GM21390 (cell line): ENCODE measurements at regions not wholly inside any gene's neighbourhood (a gene's known extent, or its start where the extent isn't known, plus 50 kb on each side); places are given as distances from the start of the nearest gene placed in this dataset.

Experiments used
- ATAC-seq: cut with Tn5 transposase; IDR thresholded peaks from one replicate; pipeline ENCODE4 v1.9.1; 2021; ENCODE audit not compliant: unreplicated experiment

DNA sequence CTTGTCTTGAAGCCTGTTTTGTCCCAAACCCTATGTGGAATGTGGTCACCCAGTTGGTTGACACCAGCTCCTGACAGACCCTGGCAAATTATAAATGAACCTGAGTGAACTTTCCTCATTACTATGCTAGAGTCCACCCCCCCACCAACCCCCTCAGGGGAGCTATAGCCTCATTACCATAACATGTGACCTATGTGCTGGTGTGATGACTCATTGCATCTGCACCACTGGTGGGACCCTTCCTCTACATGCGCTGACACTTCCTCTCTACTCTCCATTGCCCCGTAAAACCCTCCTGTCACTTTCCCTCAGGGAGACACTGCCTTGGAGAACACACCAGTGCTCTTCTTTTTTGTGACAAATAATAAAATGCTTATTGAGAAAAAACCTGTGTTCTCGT is 105.0 kb upstream of the SESN3 start:
- no peak for ATAC-seq

DNA sequence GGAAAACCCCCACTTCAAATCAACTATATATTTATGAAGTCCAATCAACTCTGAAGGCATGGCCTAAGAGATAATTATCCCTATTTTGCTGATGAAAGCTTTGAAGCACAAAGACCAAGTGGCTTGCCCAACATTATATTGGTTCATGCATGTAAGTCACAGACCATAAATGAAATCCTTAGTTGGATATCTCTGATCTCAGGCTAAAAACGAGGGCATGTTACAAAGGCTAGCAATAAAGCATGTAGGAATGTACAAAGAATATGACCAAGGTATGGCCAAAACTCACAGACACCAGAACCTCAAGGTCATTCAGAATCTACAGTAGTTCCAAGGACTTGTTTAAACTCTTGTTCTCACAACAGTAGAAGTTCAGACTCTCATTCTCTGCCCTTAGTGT is 100.2 kb upstream of the SESN3 start:
- no peak for ATAC-seq

DNA sequence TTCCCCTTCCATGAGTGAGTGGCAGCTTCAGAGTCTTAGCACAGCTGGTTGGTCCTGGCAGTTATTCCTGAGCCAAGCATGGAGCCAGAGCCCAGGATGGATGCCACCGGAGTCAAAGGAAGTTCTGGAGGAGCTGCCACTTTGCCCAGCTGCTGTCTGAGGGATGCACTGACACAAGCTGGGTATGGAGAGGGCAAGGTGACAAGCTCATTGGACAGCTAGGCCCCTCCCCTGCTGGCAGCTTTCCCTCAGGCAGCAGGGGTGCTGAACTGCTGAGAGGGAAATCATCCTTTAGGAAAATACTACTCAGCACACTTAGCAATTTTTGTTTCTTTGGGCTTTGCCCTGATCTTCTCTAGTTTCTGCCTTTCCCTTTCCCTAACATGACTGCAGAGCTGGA is 99.3 kb upstream of the SESN3 start:
- ATAC-seq, result no peak

DNA sequence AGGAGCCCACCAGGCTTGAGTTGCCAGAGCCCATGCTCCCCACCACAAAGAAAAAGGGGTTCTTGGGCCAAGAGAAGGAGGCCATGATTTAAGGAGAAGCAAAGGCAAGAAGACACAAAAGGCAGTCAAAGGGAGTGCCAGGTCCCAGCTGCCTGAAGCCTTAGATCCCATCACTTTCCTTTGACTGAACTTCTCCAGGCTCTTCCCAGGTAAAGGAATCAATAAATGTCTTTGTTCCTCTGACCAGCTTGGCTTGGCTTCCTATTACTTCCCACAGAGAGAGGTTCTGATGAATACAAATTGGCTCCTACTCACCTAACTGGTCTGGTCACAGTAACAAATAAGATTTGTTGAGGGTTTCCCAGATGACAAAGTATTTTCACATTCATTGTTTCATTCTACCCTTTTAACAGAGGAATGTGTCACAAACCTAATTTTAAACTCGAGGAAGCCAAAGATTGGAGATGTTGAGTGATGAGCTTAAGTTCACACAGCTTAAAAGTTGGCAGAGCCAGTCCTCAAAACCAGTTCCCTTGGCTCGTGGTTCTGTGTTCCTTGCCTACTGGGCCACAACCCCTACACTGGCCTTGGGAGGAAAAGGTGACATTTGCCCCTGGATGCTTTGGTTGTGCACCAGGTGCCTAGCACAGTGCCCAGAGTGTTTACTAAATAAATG is 96.4 kb upstream of the SESN3 start:
- ATAC-seq, result no peak

DNA sequence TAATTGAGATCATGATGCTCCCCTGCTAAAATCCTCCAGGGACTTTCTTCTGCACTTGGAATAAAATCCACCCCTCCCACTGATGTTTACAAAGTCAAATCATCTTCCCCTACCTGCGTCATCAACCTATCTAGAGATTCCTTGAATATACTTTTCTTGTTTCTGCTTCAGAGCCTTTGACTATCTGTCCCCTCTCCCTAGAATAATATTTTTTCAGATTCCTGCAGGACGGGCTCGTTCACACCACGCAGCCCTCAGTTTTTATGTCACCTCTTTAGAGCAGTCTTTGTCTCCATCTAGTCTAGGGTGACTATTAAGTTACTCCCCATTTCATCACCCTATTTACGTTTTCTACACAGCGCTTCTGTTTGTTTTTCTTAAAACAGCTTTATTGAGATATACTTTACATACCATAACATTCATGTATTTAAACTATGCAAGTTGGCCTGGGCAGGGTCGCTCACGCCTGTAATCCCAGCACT is 94.8 kb upstream of the SESN3 start:
- no peak for ATAC-seq

DNA sequence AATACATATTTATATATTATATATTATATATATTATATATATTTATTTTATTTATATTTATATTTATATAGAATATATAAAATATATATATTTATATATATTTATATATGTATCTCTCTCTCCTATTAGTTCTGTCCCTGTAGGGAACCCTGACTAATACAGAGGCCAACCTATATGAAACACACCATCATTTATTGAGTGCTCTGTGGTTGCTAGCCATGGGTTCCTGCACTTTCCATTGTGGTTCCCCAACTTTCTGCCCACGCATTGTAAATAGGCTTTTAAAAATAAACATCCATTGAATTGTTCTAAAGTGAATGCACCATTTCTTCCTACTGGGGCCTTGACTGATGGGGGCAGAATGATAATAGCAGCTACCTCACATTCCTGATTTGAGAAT is 93.8 kb upstream of the SESN3 start:
- no peak for ATAC-seq

DNA sequence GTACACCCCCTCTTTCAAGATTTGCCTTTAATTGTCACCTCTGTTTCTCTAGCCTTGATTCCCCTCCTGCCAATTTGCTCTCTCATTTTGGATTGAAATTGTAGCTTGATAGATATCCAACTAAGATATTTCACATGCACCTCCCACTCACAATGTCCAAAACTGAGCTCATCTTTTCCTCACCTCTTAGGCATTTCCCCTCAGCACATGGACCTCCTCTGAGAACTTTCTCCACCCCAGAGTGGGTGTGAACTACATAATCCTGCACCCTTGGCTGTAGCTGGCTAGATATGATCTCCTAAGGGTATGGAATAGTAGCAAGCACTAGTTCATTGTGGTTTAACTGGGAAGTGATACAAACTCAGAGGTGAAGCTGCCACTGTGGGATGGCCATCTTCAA is 91.5 kb upstream of the SESN3 start:
- no peak for ATAC-seq

DNA sequence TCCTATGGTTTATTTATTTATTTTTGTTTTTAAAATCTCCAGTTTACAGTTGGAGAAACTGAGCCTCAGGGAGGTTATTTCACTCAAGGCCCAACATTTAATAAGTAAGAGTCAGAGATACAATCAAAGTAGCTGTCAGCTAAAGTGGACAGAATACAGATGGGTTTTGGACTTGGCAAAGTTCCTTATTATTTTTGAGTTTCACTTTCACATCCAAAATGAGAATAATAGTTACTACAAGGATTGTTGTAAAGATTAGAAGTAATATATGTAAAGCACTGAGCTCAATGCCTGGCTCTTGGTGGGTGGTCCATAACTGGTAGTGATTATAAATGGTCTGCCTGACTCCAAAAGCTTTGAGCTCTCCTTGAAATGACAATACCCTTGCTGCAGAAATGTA is 87.5 kb upstream of the SESN3 start:
- ATAC-seq, result no peak

DNA sequence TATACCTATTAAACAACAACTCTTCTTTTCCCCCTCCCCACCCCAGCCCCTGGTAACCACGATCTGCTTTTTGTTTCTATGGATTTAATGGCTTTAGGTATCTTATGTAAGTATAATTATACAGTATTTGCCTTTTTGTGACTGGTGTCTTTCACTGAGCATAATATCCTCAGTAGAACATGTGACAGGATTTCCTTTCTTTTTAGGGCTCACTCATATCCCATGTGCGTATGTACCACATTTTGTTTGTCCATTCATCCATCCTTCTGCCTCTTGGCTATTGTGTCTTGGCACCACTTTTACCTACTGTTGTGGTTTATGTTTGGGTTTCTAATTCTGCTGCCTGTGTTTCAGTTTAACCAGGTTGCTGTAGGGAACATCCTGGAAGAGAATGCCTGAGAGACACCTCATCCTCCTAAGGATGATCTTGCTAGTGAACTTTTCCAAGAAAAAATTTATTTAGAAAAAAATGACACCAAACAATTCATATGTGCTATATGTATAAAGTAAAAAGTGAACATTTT is 77.6 kb upstream of the SESN3 start:
- no peak for ATAC-seq

DNA sequence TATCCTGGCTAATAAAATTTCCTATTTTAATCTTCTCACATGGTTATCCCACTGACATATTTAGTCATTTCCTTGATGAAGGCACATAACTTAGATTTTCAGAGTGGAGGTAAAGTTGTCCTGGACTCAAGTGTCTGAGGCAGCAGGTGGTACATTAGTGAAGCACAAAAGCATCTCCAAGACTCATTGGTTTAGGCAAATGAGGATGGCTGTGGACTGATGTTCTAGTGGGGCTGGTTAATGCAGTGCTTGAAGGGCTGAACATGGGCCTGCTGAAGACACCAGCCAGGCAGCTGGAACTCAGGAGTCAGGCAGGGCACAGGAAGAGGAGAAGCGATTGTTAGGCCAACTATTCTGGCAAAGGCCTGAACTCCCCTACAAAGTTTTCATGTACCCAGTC is 76.3 kb upstream of the SESN3 start:
- no peak for ATAC-seq

DNA sequence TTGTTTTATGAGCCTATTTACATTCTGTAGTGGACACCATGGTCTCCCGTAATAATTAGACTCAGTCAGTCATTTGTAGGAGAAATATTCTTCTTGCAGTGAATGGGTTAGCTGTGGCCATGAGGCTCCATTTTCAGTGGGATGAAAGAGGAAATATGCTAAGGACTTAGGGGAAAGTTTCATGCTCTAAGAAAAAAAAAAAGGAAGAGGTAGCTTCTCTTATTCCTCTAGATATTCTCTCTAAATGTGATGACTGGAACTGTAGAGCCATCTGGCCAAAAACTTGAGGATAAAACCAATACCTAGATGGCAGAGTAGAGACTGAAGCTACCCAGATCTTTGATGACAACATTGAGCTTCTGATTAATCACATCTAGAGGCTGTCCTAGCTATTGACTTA is 75.8 kb upstream of the SESN3 start:
- no peak for ATAC-seq

DNA sequence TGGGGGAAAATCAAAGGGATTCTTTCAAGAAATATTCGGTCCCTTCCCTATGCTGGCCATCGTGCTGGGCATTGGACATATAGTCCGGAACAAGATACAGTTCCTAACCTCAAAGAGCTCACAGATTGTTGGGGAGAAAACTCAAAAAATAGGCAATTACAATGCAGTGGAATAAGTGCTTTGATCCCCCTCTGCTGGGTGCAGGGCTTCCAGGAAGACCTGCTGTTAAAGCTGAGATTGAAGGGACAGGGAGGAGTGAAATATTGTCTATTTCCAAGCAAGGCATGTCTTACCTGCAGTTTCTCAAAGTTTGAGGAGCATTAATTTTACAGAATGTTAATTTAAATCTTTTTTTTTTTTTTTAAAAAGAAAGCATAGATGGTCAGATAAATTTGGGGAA is 75.1 kb upstream of the SESN3 start:
- no peak for ATAC-seq

DNA sequence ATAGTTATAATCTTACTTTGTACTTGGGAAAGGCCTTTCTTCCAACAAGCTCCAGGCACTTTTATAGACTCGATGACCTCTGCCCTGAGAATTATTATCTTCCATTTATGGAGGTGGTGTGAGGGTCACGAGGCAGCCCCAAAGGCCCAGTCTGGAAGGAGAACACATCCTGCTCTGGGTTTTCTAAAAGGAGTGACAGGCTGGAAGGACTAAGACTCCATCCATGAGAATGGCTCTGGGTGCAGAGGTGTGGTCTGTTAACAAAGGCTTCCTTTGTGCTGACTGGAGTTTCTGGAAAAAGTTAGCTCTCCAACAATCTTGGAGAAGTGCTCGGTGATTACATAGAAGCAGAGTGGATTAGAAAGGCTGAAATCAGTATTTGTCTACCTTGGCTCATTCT is 74.7 kb upstream of the SESN3 start:
- no peak for ATAC-seq

DNA sequence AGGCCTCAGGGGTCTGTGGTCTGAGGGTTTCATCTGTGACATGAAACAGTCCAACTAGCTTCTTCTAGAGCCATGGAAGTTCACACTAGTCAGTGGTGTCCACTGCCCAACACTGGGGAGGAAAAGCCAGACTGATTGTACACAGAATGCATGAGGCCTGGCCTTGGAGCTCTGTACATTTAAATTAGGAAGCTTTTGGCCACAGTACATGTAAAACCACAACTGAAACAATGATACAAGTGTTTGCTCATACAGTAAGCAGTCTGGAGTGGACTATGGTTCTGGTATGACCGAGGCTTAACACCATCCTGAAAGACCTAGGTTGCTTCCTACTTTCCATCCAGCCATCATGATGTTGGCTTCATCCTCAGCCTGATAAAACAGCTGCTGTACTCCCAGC is 73.8 kb upstream of the SESN3 start:
- ATAC-seq, result no peak

DNA sequence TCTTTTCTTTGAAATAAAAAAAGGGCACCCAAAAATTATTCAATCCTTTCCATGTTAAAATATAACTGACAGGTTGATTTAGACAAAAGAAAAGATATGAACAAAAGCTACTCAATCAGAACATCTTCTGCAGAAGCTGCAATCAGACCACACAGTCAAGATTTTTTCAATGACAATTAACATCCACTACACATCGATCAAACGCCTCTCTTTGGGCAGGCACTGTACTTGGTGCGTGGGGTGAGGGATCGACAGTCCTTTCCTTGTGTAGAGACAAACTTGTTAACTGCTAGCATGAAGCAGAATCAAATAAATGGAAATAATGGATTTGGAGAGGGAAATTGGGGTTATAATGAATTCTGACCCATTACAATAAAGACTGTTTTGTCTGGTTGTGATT is 71.2 kb upstream of the SESN3 start:
- no peak for ATAC-seq

DNA sequence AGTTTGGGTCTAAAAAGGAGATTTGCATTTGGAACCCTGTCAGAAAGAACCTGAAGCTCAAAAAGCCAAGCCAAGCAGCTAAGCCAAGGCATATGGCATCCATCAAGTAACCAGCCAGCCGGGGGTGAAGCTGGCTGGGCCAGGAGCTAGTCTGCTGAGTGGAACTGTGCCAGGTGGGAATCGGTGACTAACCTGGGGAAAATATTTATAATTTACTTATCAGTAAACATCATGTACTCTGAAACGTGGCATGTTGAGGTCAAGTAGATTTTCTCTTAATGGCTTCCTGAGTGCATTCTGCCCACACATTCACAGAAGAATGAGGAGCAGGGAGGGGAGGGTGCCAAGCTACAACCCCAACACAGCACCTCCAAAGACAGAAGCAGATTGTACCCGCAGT is 70.5 kb upstream of the SESN3 start:
- no peak for ATAC-seq

DNA sequence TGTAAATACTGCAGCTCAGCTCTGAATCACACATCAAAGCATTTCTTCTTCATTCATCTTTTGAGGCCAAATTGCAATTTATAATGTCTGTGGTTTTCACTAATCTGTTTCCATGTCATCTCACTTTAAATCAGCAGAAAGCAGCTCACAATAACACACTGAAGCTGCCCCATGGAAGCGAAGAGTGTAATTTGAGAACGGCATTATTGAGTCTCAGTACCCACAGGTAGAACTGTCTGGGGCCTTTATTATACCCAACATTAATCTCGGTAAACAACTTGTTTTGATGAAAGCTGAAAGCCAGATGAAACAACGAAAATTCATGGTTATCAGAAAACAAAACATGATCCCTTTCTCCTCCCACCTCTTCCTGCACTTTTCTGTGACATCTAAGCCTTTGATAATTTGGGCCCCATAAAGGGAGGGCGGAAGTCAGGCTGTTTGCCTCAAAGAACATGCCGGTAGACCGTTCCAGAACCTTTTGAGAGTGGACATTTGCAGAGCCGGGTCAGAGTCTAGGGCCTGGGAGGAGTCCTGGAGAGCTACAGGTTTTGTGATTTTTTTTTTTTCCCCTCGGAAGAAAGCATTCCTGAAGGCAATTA is 68.2 kb upstream of the SESN3 start:
- no peak for ATAC-seq

DNA sequence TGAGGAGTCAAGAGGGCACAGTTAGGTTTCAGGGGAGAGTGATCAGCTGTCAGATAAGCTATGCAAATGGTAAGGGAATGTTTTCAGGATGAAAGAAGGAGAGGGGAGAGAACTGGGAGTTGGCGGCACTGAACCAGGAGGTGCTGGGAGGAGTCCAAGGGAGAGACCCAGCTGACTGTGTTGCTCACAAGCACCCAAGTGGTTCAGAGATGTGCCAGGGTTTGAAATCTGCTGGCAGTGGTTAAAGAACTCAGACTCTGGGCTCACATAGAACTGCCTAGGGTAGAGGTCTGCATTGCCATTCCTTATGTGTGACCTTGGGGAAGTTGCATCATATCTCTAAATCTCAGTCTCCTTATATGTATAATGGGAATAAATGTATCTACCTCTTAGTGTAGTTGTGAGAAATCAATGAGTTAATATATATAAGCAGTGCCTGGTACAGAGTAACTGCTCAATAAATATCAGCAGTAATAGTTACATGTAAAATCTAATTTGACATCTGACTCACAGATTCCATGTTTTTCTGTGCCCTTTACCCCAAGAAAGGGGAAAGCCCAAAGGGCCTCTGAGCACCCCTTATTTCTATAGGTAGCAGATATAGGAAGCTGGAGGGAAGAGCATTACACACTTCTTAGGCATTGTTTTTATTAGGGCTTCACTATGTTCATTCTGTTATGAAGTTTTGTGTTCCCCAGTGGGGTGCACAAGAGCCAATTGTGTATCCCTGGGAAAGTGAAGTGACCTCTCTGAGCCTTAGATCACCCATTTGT is 66.9 kb upstream of the SESN3 start:
- no peak for ATAC-seq

DNA sequence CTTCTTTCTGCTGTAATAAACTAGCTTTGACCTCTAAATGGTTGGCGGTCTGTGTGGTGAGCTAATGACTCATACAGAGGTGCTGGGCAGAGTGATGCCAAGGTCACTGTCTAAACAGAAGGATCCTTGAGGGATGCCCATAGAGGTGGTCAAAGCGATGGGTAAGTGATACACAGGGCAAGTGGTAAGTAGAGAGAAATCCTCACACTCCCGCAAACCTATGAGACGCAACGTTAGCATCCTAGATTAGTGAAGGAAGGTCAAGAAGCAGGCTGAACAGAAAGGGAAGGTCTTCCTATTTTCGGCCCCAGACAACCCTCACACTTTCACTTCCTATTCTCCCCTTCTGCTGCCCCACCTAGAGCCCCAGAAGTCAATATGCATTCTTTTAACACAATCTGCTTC is 65.6 kb upstream of the SESN3 start:
- ATAC-seq, result peak; percentile 93

DNA sequence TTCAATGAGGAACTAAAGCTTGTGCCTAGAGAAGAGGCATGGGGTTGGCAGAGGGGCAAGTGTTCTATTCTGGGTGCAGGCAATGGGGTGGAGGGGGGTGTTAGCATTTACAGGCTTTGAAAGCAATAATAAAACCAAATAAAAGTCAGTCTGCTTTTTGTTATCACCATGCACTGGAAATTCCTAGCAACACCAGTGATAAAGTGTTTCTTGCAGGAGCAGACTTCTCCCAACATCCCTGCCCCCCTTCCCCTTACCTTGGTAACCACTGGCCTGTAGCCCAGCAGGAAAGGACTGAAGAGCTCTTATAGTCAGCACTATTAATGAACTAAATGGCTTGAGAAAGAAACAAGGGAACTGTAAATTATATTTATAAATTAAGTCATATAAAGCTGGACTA is 65.2 kb upstream of the SESN3 start:
- no peak for ATAC-seq

DNA sequence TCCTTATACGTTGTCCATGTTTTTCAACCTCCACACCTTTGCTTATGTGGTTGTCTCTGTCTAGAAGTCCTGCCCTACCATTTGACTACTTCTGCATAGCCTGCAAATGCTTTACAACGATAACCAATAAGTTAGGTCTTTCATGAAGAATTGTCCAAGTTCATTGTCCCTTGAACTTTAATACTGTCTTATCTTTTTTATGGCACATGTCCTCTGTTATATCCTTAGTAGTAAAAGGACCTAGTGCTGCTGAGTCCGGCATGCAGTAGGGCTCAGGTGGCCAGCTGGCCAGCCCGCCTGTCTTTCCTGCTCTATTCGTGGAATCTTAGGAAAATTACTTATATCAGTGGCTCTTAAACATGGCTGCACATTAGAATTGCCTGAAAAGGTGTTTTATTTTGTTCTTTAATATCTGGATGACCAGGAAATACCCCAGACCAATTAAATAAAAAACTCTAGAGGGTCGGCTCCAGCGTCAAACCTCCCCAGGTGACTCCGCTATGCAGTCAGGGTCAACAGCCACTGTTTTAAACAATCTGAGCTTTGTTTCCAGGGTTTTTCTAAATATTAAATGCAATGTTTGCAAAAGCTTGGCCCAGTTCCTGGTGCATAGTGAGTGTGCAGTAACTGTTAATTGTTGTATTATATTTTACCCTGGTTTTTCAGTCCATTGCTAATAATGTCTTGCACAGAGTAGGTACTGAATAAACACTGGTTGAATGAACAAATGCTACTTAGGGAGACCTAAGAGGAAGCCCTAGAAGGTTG is 64.6 kb upstream of the SESN3 start:
- ATAC-seq, result no peak
